Prostate gland (tissue), 2 donors: ENCODE measurements at regions not wholly inside any gene's neighbourhood (a gene's known extent, or its start where the extent isn't known, plus 50 kb on each side); places are given as distances from the start of the nearest gene placed in this dataset.

ENCODE experiments used
- CTCF ChIP-seq, 4 experiments: fragments of 200-600 bp in 2 of 4; fragments of 450-650 bp in 2 of 4; sonication (generic) in 2 of 4; IDR thresholded peaks; 1 replicate in 3 of 4; 2 replicates in 1 of 4; pipeline ENCODE4 v1.5.1; 2016 to 2019; ENCODE audit warnings: antibody characterized with exemption in 4 of 4, mild to moderate bottlenecking in 2 of 4, moderate library complexity in 2 of 4
- POLR2A ChIP-seq: fragments of 450-650 bp; IDR thresholded peaks from one replicate; pipeline ENCODE4 v1.6.1; 2016; ENCODE audit warnings: antibody characterized with exemption, mild to moderate bottlenecking

DNA sequence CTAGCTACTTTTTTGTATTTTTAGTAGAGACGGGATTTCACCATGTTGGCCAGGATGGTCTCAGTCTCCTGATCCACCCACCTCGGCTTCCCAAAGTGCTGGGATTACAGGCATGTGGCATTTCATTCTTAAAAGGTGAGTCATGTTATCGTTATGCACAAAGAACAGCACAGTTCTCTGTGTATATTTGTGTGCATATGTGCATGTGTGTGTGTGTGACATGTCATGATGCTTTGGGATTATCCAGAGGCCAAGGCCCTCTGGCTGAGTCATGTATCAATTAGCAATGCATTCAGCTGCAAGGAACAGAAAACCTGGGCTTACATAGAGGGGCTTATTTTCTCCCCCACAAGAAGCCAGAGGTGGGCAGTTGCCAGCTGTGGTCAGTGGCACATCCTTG lies 301.7 kb upstream of the KAZN start:
- TF ChIP-seq CTCF (IDR thresholded peaks at IDR 0.05) (no peak), POLR2A (no peak)
